Choroid plexus epithelial cell (primary cell): ENCODE measurements at regions not wholly inside any gene's neighbourhood (a gene's known extent, or its start where the extent isn't known, plus 50 kb on each side); places are given as distances from the start of the nearest gene placed in this dataset.

Experiments
- DNase-seq: peaks from one replicate; pipeline ENCODE4 v3.0.0-alpha.2; 2010; ENCODE audit warnings: low read depth
- H3K4me3 ChIP-seq: 2 replicates; pipeline ENCODE4 v1.5.1; 2011; ENCODE audit warnings: low read depth, mild to moderate bottlenecking, control low read depth, low read length, moderate library complexity
- CTCF ChIP-seq: conservative IDR thresholded peaks from 2 replicates; pipeline ENCODE4 v1.5.1; 2011; ENCODE audit warnings: low read depth, mild to moderate bottlenecking, control low read depth, inconsistent platforms, low read length, moderate library complexity

DNA sequence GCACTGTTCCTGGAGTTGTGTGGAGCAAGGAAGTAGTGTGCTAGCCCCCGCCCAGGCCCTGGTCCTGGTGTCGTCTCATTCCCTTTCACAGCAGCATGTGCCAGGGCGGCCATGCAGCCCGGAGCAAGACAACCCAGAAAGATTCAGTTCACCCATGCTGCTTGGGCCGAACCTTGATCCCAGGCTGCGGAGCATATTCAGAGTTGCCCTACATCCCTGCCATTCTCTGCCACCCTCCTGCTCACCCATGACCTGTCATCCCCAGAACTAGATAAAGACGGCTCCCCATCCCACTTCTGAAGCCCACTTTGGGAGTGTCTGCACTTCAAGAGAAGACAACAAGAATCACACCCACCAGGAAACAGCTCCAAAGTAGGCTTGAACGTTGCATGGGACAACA lies 2452.5 kb downstream of the TP53TG3F start:
- TF ChIP-seq CTCF, result no peak
- no peak for DNase-seq
- H3K4me3 ChIP-seq, result no peak overlapping the region

- no peak for DNase-seq
Measured at GRCh38 chr16:35931722-35932121, 2472.3 kb downstream of the TP53TG3F start.

More at GRCh38 chr16:35931722-35932121, 2472.3 kb downstream of the TP53TG3F start:
- TF ChIP-seq CTCF, result no peak
- no peak overlapping the region for H3K4me3 ChIP-seq
